ENCODE measurements at regions not wholly inside any gene's neighbourhood (a gene's known extent, or its start where the extent isn't known, plus 50 kb on each side); places are given as distances from the start of the nearest gene placed in this dataset.
"Not testable (repeated sequence)": the region's sequence is repeated elsewhere in the genome, so short reads cannot be mapped to it uniquely, and the experiment has no call there.

DNA sequence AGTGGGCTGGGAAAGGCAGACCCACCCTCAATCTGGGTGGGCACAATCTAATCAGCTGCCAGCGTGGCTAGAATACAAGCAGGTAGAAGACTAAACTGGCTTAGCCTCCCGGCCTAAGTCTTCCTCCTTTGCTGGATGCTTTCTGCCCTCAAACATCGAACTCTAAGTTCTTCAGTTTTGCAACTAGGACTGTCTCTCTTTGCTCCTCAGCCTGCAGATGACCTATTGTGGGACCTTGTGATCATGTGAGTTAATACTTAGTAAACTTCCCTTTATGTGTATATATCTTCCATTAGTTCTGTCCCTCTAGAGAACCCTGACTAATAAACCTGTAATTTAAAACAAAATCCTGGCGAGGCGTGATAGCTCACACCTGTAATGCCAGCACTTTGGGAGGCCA is 51.8 kb upstream of the SLC39A8 start:
- H3K4me3 ChIP-seq; DNase-seq; H3K9me3 ChIP-seq; H3K4me1 ChIP-seq; H3K27ac ChIP-seq; H3K27me3 ChIP-seq; in situ Hi-C loops (cut with MboI; ENCODE audit: low sequenced_read_pairs in 4 of 4); ATAC-seq; intact Hi-C loops (cut with DNase I; ENCODE audit: low total_unique reads); H3K36me3 ChIP-seq: not testable (repeated sequence)

- Histone ChIP-seq H3K9me3 (no peaks in the 10 kb centered on the region), H3K4me3 (no peak overlapping the region), H3K4me1 (no peaks in the 10 kb centered on the region), H3K27ac (no peak overlapping the region), H3K36me3 (no peaks in the 10 kb centered on the region), H3K27me3 (no peaks in the 10 kb centered on the region)
- intact Hi-C loops (cut with DNase I; ENCODE audit: low total_unique reads) (no loop called here), in situ Hi-C loops (cut with MboI; ENCODE audit: low sequenced_read_pairs in 4 of 4) (no loop called here)
- ATAC-seq (no peak), DNase-seq (no peak)
- TF ChIP-seq, protein P1, sequence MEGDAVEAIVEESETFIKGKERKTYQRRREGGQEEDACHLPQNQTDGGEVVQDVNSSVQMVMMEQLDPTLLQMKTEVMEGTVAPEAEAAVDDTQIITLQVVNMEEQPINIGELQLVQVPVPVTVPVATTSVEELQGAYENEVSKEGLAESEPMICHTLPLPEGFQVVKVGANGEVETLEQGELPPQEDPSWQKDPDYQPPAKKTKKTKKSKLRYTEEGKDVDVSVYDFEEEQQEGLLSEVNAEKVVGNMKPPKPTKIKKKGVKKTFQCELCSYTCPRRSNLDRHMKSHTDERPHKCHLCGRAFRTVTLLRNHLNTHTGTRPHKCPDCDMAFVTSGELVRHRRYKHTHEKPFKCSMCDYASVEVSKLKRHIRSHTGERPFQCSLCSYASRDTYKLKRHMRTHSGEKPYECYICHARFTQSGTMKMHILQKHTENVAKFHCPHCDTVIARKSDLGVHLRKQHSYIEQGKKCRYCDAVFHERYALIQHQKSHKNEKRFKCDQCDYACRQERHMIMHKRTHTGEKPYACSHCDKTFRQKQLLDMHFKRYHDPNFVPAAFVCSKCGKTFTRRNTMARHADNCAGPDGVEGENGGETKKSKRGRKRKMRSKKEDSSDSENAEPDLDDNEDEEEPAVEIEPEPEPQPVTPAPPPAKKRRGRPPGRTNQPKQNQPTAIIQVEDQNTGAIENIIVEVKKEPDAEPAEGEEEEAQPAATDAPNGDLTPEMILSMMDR (IDR thresholded peaks at IDR 0.05 in 4 of 5, conservative IDR thresholded peaks at IDR 0.05 in 1 of 5), result no peak
- TF ChIP-seq POLR2A (IDR thresholded peaks at IDR 0.05), result no peak
Observed at GRCh38 chr4:102399021-102399420, 53.7 kb upstream of the SLC39A8 start.

DNA sequence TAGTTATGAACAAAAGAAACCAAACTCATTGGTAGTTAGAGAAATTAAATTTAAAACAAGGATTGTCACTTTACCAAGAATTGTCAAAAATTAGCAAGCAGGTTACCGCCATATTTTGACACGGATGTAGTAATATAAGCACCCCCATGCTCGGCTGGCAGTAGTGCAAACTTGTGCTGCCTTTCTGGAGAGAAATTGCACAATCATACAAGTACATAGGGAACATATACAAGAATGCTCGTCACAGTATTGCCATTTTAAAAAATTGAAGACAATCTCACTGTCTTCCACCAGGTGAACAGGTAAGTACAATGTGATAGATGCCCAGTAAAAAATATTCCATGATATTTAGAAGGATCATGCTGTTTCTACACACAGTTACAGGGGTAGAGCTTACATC is 55.6 kb upstream of the SLC39A8 start:
- in situ Hi-C loops (cut with MboI; ENCODE audit: low sequenced_read_pairs in 4 of 4) (no loop called here), intact Hi-C loops (cut with DNase I; ENCODE audit: low total_unique reads) (no loop called here)

GRCh38 chr4:102402223-102402622 is 56.9 kb upstream of the SLC39A8 start:
- DNase-seq (no peak), ATAC-seq (no peak)
- no peaks in the 10 kb centered on the region for H3K4me1 ChIP-seq
- no peak overlapping the region for H3K27ac ChIP-seq
- no peaks in the 10 kb centered on the region for H3K27me3 ChIP-seq
- H3K4me3 ChIP-seq, result no peak overlapping the region
- TF ChIP-seq, protein P1 (IDR thresholded peaks at IDR 0.05 in 4 of 5, conservative IDR thresholded peaks at IDR 0.05 in 1 of 5), result no peak
- TF ChIP-seq POLR2A (IDR thresholded peaks at IDR 0.05), result no peak
- intact Hi-C loops (cut with DNase I; ENCODE audit: low total_unique reads) (no loop called here), in situ Hi-C loops (cut with MboI; ENCODE audit: low sequenced_read_pairs in 4 of 4) (no loop called here)
- no peaks in the 10 kb centered on the region for H3K9me3 ChIP-seq
- no peaks in the 10 kb centered on the region for H3K36me3 ChIP-seq

More for the DNA sequence above, 55.6 kb upstream of the SLC39A8 start:
- no peaks in the 10 kb centered on the region for H3K9me3 ChIP-seq
- no peak for TF ChIP-seq POLR2A (IDR thresholded peaks at IDR 0.05)
- TF ChIP-seq, protein P1 (IDR thresholded peaks at IDR 0.05 in 4 of 5, conservative IDR thresholded peaks at IDR 0.05 in 1 of 5), result no peak
- H3K27ac ChIP-seq, result no peak overlapping the region
- H3K4me3 ChIP-seq, result no peak overlapping the region
- no peaks in the 10 kb centered on the region for H3K4me1 ChIP-seq
- no peaks in the 10 kb centered on the region for H3K36me3 ChIP-seq
- ATAC-seq, result no peak
- no peaks in the 10 kb centered on the region for H3K27me3 ChIP-seq
- no peak for DNase-seq

GRCh38 chr4:102403116-102403515 is 57.8 kb upstream of the SLC39A8 start:
- DNase-seq, result no peak
- no peak for ATAC-seq
- Histone ChIP-seq H3K4me1 (no peaks in the 10 kb centered on the region), H3K9me3 (no peaks in the 10 kb centered on the region), H3K4me3 (no peak overlapping the region), H3K36me3 (no peaks in the 10 kb centered on the region), H3K27ac (no peak overlapping the region), H3K27me3 (no peaks in the 10 kb centered on the region)
- no peak for TF ChIP-seq POLR2A (IDR thresholded peaks at IDR 0.05)
- TF ChIP-seq, protein P1 (IDR thresholded peaks at IDR 0.05 in 4 of 5, conservative IDR thresholded peaks at IDR 0.05 in 1 of 5), result no peak
- intact Hi-C loops (cut with DNase I; ENCODE audit: low total_unique reads), result no loop called here
- in situ Hi-C loops (cut with MboI; ENCODE audit: low sequenced_read_pairs in 4 of 4), result no loop called here
